A673 (cell line): ENCODE measurements at regions not wholly inside any gene's neighbourhood (a gene's known extent, or its start where the extent isn't known, plus 50 kb on each side); places are given as distances from the start of the nearest gene placed in this dataset.

Experiments used
- BruUV-seq: library from RNA; stranded (reverse); fragments of 400-500 nt; replicated peaks from 2 replicates; lab custom pipeline; 2021; lab: Mats Ljungman, UMichigan
- CTCF ChIA-PET: fragments of 300-600 bp; sonication (Branson Sonifier 250); formaldehyde crosslinking; loops from one replicate; lab custom pipeline; 2022; ENCODE audit warnings: antibody characterized with exemption; lab: Charles Lee
- POLR2A ChIA-PET: fragments of 300-600 bp; sonication (Branson Sonifier 250); formaldehyde crosslinking; loops from one replicate; lab custom pipeline; 2022; ENCODE audit warnings: antibody characterized with exemption; ENCODE audit not compliant: low non-redundant PET; lab: Charles Lee
- DNase-seq: peaks from one replicate; pipeline ENCODE4 v3.0.0-alpha.2; 2015; ENCODE audit warnings: low spot score
- H3K27ac ChIP-seq: fragments of 200-600 bp; sonication (generic); 2 replicates; pipeline ENCODE4 v1.5.1; 2016; ENCODE audit warnings: mixed run types, low read depth, mild to moderate bottlenecking, mixed read lengths, antibody characterized with exemption, low read length; ENCODE audit not compliant: poor library complexity, severe bottlenecking
- H3K27me3 ChIP-seq: fragments of 200-600 bp; sonication (generic); replicated peaks from 2 replicates; pipeline ENCODE4 v1.6.1; 2017; ENCODE audit warnings: mixed run types, low read depth, mild to moderate bottlenecking, mixed read lengths, antibody characterized with exemption, low read length; ENCODE audit not compliant: insufficient read depth, poor library complexity
- H3K36me3 ChIP-seq: fragments of 200-600 bp; sonication (generic); 2 replicates; pipeline ENCODE4 v1.6.1; 2016; ENCODE audit warnings: mixed run types, mild to moderate bottlenecking, mixed read lengths, antibody characterized with exemption, low read length; ENCODE audit not compliant: insufficient read depth, poor library complexity, severe bottlenecking
- H3K4me1 ChIP-seq: fragments of 200-600 bp; sonication (generic); 2 replicates; pipeline ENCODE4 v1.6.1; 2017; ENCODE audit warnings: mixed run types, mild to moderate bottlenecking, mixed read lengths, antibody characterized with exemption, low read length; ENCODE audit not compliant: insufficient read depth, poor library complexity, severe bottlenecking
- H3K4me3 ChIP-seq: fragments of 200-600 bp; sonication (generic); 2 replicates; pipeline ENCODE4 v1.5.1; 2016; ENCODE audit warnings: low read depth, mixed run types, mild to moderate bottlenecking, mixed read lengths, low read length; ENCODE audit not compliant: poor library complexity, severe bottlenecking
- H3K9me3 ChIP-seq: fragments of 200-600 bp; sonication (generic); 2 replicates; pipeline ENCODE4 v1.6.1; 2016; ENCODE audit warnings: mixed run types, low read depth, mild to moderate bottlenecking, mixed read lengths, antibody characterized with exemption, low read length; ENCODE audit not compliant: poor library complexity, severe bottlenecking
- EZH2 ChIP-seq: fragments of 200-600 bp; sonication (generic); IDR thresholded peaks from 2 replicates; pipeline ENCODE4 v1.6.1; 2017; ENCODE audit warnings: borderline replicate concordance, low read depth, mild to moderate bottlenecking, mixed read lengths, antibody characterized with exemption, low read length; ENCODE audit not compliant: poor library complexity, severe bottlenecking
- intact Hi-C: fragments of 100-400 bp; cut with micrococcal nuclease; formaldehyde crosslinking; loops from one replicate; pipeline ENCODE4 v1.10.0; 2022; ENCODE audit not compliant: unreplicated experiment
- TF ChIP-seq, protein P1 (sequence below): fragments of 300-800, 200-600 bp; sonication (generic); conservative IDR thresholded peaks from 2 replicates; pipeline ENCODE4 v1.5.1; 2017; ENCODE audit warnings: low read depth, mild to moderate bottlenecking, antibody characterized with exemption, low read length, moderate library complexity, mixed read lengths

DNA sequence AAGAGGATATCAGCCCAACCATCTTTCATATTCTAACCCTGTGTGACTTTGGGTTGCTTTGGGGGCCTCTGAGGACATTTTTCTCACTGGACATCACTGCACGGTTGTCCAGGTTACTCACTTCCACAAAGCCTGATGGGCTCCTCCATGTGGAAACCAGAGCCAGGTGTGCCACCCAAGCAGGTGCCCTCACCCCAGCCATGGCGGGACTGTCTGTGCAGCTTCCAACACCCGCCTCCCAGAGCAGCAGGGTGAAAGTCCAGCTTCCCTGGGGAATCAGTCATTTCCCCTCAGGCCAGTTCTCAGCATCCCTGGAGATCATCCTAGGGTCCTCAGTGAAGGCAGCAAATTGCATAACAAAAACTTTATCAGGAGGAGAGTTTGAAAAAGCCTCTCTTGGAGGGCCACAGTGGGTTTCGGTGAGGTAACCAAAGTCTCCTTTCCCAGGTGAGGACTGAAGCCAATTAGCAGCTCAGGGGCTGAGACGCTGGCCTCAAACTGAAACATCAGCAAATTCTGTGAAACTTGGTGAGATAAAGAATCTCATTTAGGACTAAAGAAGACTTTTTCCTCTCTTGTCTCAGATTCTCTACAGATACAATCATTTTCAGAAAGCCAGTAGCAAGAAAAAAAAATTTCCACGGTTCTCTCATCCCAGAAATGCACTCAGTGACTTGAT lies 289.6 kb upstream of the CDH4 start:
- Histone ChIP-seq H3K36me3 (no peaks in the 10 kb centered on the region), H3K4me1 (no peaks in the 10 kb centered on the region), H3K4me3 (no peak overlapping the region), H3K9me3 (no peaks in the 10 kb centered on the region), H3K27ac (no peak overlapping the region), H3K27me3 (peaks cover 30% of the 10 kb centered on the region)
- intact Hi-C loops: no loop called here
- no TSS peak for BruUV-seq
- ChIA-PET POLR2A (no interaction called here), CTCF (no interaction called here)
- TF ChIP-seq EZH2: no peak
- TF ChIP-seq, protein P1, sequence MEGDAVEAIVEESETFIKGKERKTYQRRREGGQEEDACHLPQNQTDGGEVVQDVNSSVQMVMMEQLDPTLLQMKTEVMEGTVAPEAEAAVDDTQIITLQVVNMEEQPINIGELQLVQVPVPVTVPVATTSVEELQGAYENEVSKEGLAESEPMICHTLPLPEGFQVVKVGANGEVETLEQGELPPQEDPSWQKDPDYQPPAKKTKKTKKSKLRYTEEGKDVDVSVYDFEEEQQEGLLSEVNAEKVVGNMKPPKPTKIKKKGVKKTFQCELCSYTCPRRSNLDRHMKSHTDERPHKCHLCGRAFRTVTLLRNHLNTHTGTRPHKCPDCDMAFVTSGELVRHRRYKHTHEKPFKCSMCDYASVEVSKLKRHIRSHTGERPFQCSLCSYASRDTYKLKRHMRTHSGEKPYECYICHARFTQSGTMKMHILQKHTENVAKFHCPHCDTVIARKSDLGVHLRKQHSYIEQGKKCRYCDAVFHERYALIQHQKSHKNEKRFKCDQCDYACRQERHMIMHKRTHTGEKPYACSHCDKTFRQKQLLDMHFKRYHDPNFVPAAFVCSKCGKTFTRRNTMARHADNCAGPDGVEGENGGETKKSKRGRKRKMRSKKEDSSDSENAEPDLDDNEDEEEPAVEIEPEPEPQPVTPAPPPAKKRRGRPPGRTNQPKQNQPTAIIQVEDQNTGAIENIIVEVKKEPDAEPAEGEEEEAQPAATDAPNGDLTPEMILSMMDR: no peak
- no peak for DNase-seq

DNA sequence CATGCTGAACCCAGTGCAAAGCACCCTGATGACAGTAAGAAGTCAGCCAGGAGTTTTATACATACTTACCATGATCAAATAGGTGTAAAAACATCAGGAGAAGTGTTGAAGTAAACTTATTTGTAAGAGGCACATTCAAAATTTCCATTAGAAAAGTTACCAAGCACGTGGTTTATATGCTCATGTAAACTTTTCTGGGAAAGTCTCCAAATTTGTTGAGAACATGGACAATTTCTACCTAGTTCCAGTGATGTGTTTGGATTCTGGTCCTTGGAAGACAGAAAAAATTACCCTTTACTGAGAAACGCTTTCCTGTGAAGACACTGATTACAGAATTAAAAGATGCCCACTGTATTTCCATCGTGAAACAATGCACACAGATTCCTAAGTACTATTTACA lies 288.9 kb upstream of the CDH4 start:
- BruUV-seq: no TSS peak
- Histone ChIP-seq H3K4me1 (no peaks in the 10 kb centered on the region), H3K27me3 (peaks cover 30% of the 10 kb centered on the region), H3K36me3 (no peaks in the 10 kb centered on the region), H3K4me3 (no peak overlapping the region), H3K27ac (no peak overlapping the region), H3K9me3 (no peaks in the 10 kb centered on the region)
- intact Hi-C loops: no loop called here
- CTCF ChIA-PET: no interaction called here
- TF ChIP-seq, protein P1: no peak
- TF ChIP-seq EZH2: no peak
- no peak for DNase-seq
- POLR2A ChIA-PET: no interaction called here

DNA sequence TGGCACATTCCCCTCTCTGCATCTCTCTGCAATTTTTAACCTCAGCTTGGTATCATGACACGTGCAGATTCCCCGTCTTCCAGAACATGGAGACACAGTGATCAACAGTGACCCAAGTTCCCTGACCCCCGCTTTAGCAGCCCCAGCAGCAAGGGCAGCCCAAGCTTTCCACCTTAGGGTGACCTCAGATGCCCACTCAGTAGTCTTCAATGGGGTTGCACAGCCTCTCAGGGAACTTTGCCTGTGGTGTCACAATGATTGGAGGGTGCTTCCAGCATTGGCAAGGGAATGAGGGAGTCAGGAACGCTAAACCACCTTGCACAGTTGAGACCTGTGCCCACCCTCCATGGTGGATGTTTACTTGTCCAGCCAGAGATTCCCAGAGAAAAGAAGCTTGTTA lies 287.1 kb upstream of the CDH4 start:
- H3K36me3 ChIP-seq: no peaks in the 10 kb centered on the region
- TF ChIP-seq, protein P1: no peak
- no peak for TF ChIP-seq EZH2
- ChIA-PET POLR2A (no interaction called here), CTCF (no interaction called here)
- no TSS peak for BruUV-seq
- H3K4me1 ChIP-seq: no peaks in the 10 kb centered on the region
- H3K27me3 ChIP-seq: peaks cover 24% of the 10 kb centered on the region
- DNase-seq: no peak
- intact Hi-C loops: no loop called here
- H3K27ac ChIP-seq: no peak overlapping the region
- no peaks in the 10 kb centered on the region for H3K9me3 ChIP-seq
- H3K4me3 ChIP-seq: no peak overlapping the region
